Stimulated activated CD4-positive, alpha-beta T cell treated with anti-CD3 and anti-CD28 coated beads, Interleukin-1b, Interleukin-23, amount 100 ng/mL, for 4 hours (primary cell): ENCODE measurements at regions not wholly inside any gene's neighbourhood (a gene's known extent, or its start where the extent isn't known, plus 50 kb on each side); places are given as distances from the start of the nearest gene placed in this dataset.

Experiments used
- DNase-seq, 2 donors: peaks; one replicate each; pipeline ENCODE4 v3.0.0-alpha.2; 2020; ENCODE audit warnings: low read depth in 2 of 2

- DNase-seq, result no peak
These were observed 103.3 kb upstream of the FAM9C start for GRCh38 chrX:13147733-13148132.

- no peak for DNase-seq
These were observed 102.7 kb upstream of the FAM9C start for GRCh38 chrX:13147147-13147546.

- DNase-seq, result no peak
These were observed 100.7 kb upstream of the FAM9C start for GRCh38 chrX:13144927-13145655.

GRCh38 chrX:13142891-13143290, 98.5 kb upstream of the FAM9C start:
- no peak for DNase-seq

GRCh38 chrX:13140007-13140406, 95.6 kb upstream of the FAM9C start:
- DNase-seq, result no peak

GRCh38 chrX:13131396-13132137, 87.1 kb upstream of the FAM9C start:
- no peak for DNase-seq

GRCh38 chrX:13130816-13131215, 86.4 kb upstream of the FAM9C start:
- DNase-seq, result no peak

GRCh38 chrX:13128104-13128503, 83.7 kb upstream of the FAM9C start:
- DNase-seq, result no peak

GRCh38 chrX:13126775-13127174, 82.4 kb upstream of the FAM9C start:
- DNase-seq, result no peak

- no peak for DNase-seq
These were observed 80.8 kb upstream of the FAM9C start for GRCh38 chrX:13125188-13125587.

GRCh38 chrX:13123857-13124345, 79.5 kb upstream of the FAM9C start:
- no peak for DNase-seq

GRCh38 chrX:13123247-13123856, 78.9 kb upstream of the FAM9C start:
- DNase-seq, result no peak

GRCh38 chrX:13121020-13121555, 76.7 kb upstream of the FAM9C start:
- no peak for DNase-seq

GRCh38 chrX:13120017-13120416, 75.6 kb upstream of the FAM9C start:
- DNase-seq, result no peak

- DNase-seq, result no peak
These were observed 75.0 kb upstream of the FAM9C start for GRCh38 chrX:13119386-13119785.

- DNase-seq, result no peak
These were observed 70.9 kb upstream of the FAM9C start for GRCh38 chrX:13115146-13115855.

GRCh38 chrX:13112499-13112898, 68.1 kb upstream of the FAM9C start:
- DNase-seq, result no peak

- DNase-seq, result no peak
These were observed 66.3 kb upstream of the FAM9C start for GRCh38 chrX:13110433-13111324.

GRCh38 chrX:13109817-13110216, 65.4 kb upstream of the FAM9C start:
- DNase-seq, result no peak

GRCh38 chrX:13103914-13104274, 59.5 kb upstream of the FAM9C start:
- no peak for DNase-seq
